B cell (primary cell): ENCODE measurements at regions not wholly inside any gene's neighbourhood (a gene's known extent, or its start where the extent isn't known, plus 50 kb on each side); places are given as distances from the start of the nearest gene placed in this dataset.
A peak's percentile ranks its signal among the peaks of the same experiment; 100 is the strongest.

ENCODE experiments used
- ATAC-seq: fragments of 200-7000 bp; cut with Tn5 transposase; one replicate; pipeline ENCODE4 v1.10.0; 2021; ENCODE audit warnings: low read depth, mild to moderate bottlenecking, moderate number of reproducible peaks, moderate library complexity
- CTCF ChIA-PET: fragments of 350-600 bp; sonication (Branson Sonifier 250); formaldehyde crosslinking; loops from one replicate; lab custom pipeline; 2021; ENCODE audit warnings: antibody characterized with exemption, inconsistent platforms; lab: Charles Lee
- POLR2A ChIA-PET: fragments of 350-600 bp; sonication (Branson Sonifier 250); formaldehyde crosslinking; loops from one replicate; lab custom pipeline; 2021; ENCODE audit warnings: antibody characterized with exemption; lab: Charles Lee
- DNase-seq: peaks from one replicate; pipeline ENCODE4 v3.0.0; 2013
- H2AFZ ChIP-seq: 2 replicates; pipeline ENCODE4 v1.6.1; 2012; ENCODE audit warnings: mild to moderate bottlenecking, low read depth, low read length; ENCODE audit not compliant: insufficient read depth, poor library complexity, severe bottlenecking
- H3K27ac ChIP-seq, 2 donors: 1 replicate in 1 of 2; 2 replicates in 1 of 2; pipeline ENCODE4 v1.5.1; 2012 to 2013; ENCODE audit warnings: low read length in 2 of 2, mild to moderate bottlenecking in 2 of 2, moderate library complexity in 1 of 2
- H3K27me3 ChIP-seq, 4 experiments: fragments of 200-600 bp in 1 of 4; sonication (generic) in 1 of 4; replicated peaks in 1 of 4; 1 replicate in 2 of 4; 2 replicates in 2 of 4; pipeline versions ENCODE4 v1.6.1 to v1.7.0; 2013 to 2016; ENCODE audit warnings: low read length in 3 of 4, mild to moderate bottlenecking in 2 of 4, mixed read lengths in 1 of 4, moderate library complexity in 1 of 4; ENCODE audit not compliant: insufficient read depth in 4 of 4, control insufficient read depth in 3 of 4; ENCODE audit errors: control extremely low read depth in 1 of 4
- H3K36me3 ChIP-seq, 2 experiments: replicated peaks in 1 of 2; 1 replicate in 1 of 2; 2 replicates in 1 of 2; pipeline versions ENCODE4 v1.6.1 to v1.7.1; 2013; ENCODE audit warnings: low read length in 1 of 2; ENCODE audit not compliant: insufficient read depth in 2 of 2, control insufficient read depth in 1 of 2; ENCODE audit errors: control extremely low read depth in 1 of 2, extremely low read depth in 1 of 2
- H3K4me1 ChIP-seq, 2 donors: fragments of 200-600 bp in 1 of 2; sonication (generic) in 1 of 2; 1 replicate in 1 of 2; 2 replicates in 1 of 2; pipeline versions ENCODE4 v1.5.1 to v1.6.1; 2013 to 2017; ENCODE audit warnings: low read length in 2 of 2; ENCODE audit not compliant: control insufficient read depth in 2 of 2, insufficient read depth in 2 of 2
- H3K4me2 ChIP-seq: replicated peaks from 2 replicates; pipeline ENCODE3; 2012; ENCODE audit warnings: mild to moderate bottlenecking, low read depth, low read length; ENCODE audit not compliant: poor library complexity, severe bottlenecking
- H3K4me3 ChIP-seq, 5 experiments: fragments of 200-600 bp in 1 of 5; sonication (generic) in 1 of 5; 1 replicate in 3 of 5; 2 replicates in 2 of 5; pipeline versions ENCODE4 v1.5.1 to v1.7.0; 2011 to 2016; ENCODE audit warnings: low read length in 4 of 5, mild to moderate bottlenecking in 4 of 5, low read depth in 2 of 5, control low read depth in 1 of 5, moderate library complexity in 1 of 5; ENCODE audit not compliant: insufficient read depth in 1 of 5; ENCODE audit errors: control extremely low read depth in 1 of 5, extremely low read depth in 1 of 5
- H3K79me2 ChIP-seq: fragments of 200-600 bp; sonication (generic); one replicate; pipeline ENCODE4 v1.6.0; 2016; ENCODE audit warnings: low read length; ENCODE audit not compliant: control insufficient read depth, insufficient read depth
- H3K9ac ChIP-seq: fragments of 200-600 bp; sonication (generic); 2 replicates; pipeline ENCODE4 v1.6.1; 2017; ENCODE audit warnings: mild to moderate bottlenecking, low read length, moderate library complexity
- H3K9me3 ChIP-seq, 3 donors: one replicate each; pipeline versions ENCODE4 v1.6.1 to v1.7.1; 2013; ENCODE audit warnings: low read length in 2 of 3; ENCODE audit not compliant: control insufficient read depth in 2 of 3, insufficient read depth in 1 of 3; ENCODE audit errors: control extremely low read depth in 1 of 3
- H4K20me1 ChIP-seq: 2 replicates; pipeline ENCODE4 v1.6.0; 2012; ENCODE audit warnings: mild to moderate bottlenecking, low read length; ENCODE audit not compliant: insufficient read depth, control insufficient read depth, poor library complexity, severe bottlenecking
- H3K27ac Mint-ChIP-seq: one replicate; pipeline ENCODE4 v1.8.0; 2021; ENCODE audit warnings: mixed read lengths
- H3K27me3 Mint-ChIP-seq: one replicate; pipeline ENCODE4 v1.8.0; 2021; ENCODE audit warnings: mixed read lengths
- H3K4me1 Mint-ChIP-seq: one replicate; pipeline ENCODE4 v1.8.0; 2021; ENCODE audit warnings: mixed read lengths
- H3K4me3 Mint-ChIP-seq: one replicate; pipeline ENCODE4 v1.8.0; 2021; ENCODE audit warnings: mixed read lengths
- H3K9me3 Mint-ChIP-seq: one replicate; pipeline ENCODE4 v1.8.0; 2022; ENCODE audit warnings: mixed read lengths; ENCODE audit not compliant: insufficient read depth
- EZH2 ChIP-seq: IDR thresholded peaks from 2 replicates; pipeline ENCODE4 v1.6.1; 2012; ENCODE audit warnings: borderline replicate concordance, low read depth, mild to moderate bottlenecking, moderate library complexity, low read length; ENCODE audit not compliant: insufficient read depth, poor library complexity, severe bottlenecking
- WGBS: methylation state at CpG from one replicate; pipeline ENCODE4 v1.1.5; 2013; ENCODE audit warnings: missing lambda C conversion rate; ENCODE audit not compliant: insufficient coverage; 5-methylcytosine and 5-hydroxymethylcytosine counted together
- intact Hi-C: fragments of 100-400 bp; cut with micrococcal nuclease; formaldehyde crosslinking; loops from one replicate; pipeline ENCODE4 v1.10.0; 2022
- TF ChIP-seq, protein P1 (sequence below): fragments of 200-600 bp; IDR thresholded peaks from one replicate; pipeline ENCODE4 v1.8.0; 2022; ENCODE audit warnings: antibody characterized with exemption, mild to moderate bottlenecking

DNA sequence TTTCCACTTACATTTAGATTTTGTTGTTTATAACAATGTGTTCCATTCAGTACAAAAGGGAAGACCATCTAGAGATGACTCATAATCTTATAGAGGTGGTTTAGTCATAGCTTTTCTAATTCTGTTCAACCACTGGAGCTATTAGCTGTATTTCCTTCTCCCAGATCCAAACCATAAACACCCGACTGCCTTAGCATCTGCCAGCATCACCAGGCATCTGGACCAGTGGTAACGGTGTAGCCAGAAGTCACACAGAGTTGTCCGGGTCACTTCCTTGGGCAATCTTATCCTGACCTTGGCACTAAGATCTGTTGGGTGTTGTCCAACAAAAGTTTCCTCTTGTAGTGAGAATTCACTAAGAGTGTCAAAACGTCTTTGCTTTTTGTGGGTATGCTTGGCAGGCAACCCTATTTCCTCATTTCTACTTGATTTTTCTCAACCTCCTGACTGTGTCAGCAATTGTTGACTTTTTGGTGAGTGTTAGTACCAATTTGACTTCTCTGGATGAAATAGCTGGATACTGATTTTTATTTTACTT, 372.1 kb upstream of the B3GALT2 start:
- Histone ChIP-seq H3K27ac (no peak overlapping the region), H3K9ac (no peak overlapping the region), H3K4me1 (peaks cover 0 to 4% of the 10 kb centered on the region in 2 donors), H3K79me2 (no peaks in the 10 kb centered on the region), H3K27me3 (no peaks in the 10 kb centered on the region), H3K36me3 (no peaks in the 10 kb centered on the region), H3K4me2 (no peak overlapping the region), H3K4me3 (no peak overlapping the region), H3K9me3 (no peaks in the 10 kb centered on the region), H4K20me1 (no peaks in the 10 kb centered on the region), H2AFZ (peak overlapping the region; percentile 43)
- no peak for ATAC-seq
- TF ChIP-seq EZH2 = no peak
- TF ChIP-seq, protein P1, sequence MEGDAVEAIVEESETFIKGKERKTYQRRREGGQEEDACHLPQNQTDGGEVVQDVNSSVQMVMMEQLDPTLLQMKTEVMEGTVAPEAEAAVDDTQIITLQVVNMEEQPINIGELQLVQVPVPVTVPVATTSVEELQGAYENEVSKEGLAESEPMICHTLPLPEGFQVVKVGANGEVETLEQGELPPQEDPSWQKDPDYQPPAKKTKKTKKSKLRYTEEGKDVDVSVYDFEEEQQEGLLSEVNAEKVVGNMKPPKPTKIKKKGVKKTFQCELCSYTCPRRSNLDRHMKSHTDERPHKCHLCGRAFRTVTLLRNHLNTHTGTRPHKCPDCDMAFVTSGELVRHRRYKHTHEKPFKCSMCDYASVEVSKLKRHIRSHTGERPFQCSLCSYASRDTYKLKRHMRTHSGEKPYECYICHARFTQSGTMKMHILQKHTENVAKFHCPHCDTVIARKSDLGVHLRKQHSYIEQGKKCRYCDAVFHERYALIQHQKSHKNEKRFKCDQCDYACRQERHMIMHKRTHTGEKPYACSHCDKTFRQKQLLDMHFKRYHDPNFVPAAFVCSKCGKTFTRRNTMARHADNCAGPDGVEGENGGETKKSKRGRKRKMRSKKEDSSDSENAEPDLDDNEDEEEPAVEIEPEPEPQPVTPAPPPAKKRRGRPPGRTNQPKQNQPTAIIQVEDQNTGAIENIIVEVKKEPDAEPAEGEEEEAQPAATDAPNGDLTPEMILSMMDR = no peak
- H3K9me3 Mint-ChIP-seq = no peaks in the 10 kb centered on the region
- no peak overlapping the region for H3K27ac Mint-ChIP-seq
- peaks cover 5% of the 10 kb centered on the region for H3K4me1 Mint-ChIP-seq
- H3K4me3 Mint-ChIP-seq = no peak overlapping the region
- intact Hi-C loops = no loop called here
- ChIA-PET POLR2A (no interaction called here), CTCF (interaction anchor here (0.6 kb wide), 1 partner anchor 603 kb away, joined by 3 read pairs; no protein-coding TSS in a partner anchor)
- no peaks in the 10 kb centered on the region for H3K27me3 Mint-ChIP-seq
- DNase-seq = no peak
- WGBS = 14% methylated on average over 1 of the region's 4 CpGs

DNA sequence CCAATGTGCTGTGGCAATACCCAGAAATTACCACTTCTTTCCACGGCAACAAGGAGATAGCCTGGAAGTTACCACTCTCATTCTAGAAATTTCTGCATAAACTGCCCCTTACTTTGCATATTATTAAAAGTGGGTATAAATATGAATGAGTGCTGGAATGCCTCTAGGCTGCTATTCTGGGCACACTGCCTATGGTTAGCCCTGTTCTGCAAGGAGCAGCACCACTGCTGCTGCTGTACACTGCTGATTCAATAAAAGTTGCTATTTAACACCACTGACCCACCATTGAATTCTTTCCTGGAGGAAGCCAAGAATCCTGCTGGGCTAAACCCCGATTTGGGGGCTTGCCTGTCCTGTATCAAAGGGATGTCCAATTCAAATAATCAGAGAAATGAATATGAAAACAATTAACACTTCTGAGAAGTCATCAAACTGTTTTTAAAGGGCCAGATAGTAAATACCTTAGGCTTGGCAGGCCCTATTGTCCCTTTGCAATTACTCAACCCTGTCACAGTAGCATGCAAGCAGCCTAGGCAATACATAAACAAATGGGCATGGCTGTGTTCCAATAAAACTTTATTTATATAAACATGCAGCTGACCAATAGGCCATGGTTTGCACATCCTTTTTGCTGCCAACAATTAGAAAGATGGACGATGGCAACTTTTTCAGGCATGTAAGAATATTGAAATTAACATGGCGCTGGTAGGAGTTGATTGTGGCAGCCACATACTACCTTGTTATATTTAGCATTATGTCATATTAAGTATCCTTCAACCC, 369.4 kb upstream of the B3GALT2 start:
- Mint-ChIP-seq H3K9me3 (no peaks in the 10 kb centered on the region), H3K4me3 (no peak overlapping the region), H3K4me1 (peaks cover 5% of the 10 kb centered on the region), H3K27ac (no peak overlapping the region), H3K27me3 (no peaks in the 10 kb centered on the region)
- CTCF ChIA-PET = no interaction called here
- Histone ChIP-seq H3K9ac (no peak overlapping the region), H3K4me2 (no peak overlapping the region), H3K27me3 (no peaks in the 10 kb centered on the region), H3K4me3 (no peak overlapping the region), H3K79me2 (no peaks in the 10 kb centered on the region), H3K9me3 (no peaks in the 10 kb centered on the region), H3K4me1 (peaks cover 0 to 4% of the 10 kb centered on the region in 2 donors), H4K20me1 (no peaks in the 10 kb centered on the region), H3K27ac (no peak overlapping the region), H3K36me3 (no peaks in the 10 kb centered on the region), H2AFZ (no peak overlapping the region)
- WGBS = no CpG with 5 or more reads among the region's 4 CpGs
- intact Hi-C loops = no loop called here
- DNase-seq = no peak
- TF ChIP-seq, protein P1 = no peak
- no peak for TF ChIP-seq EZH2
- POLR2A ChIA-PET = no interaction called here
- no peak for ATAC-seq
